GM04503 (cell line): ENCODE measurements at regions not wholly inside any gene's neighbourhood (a gene's known extent, or its start where the extent isn't known, plus 50 kb on each side); places are given as distances from the start of the nearest gene placed in this dataset.

Source experiments
- DNase-seq: peaks from one replicate; pipeline ENCODE4 v3.0.0-alpha.2; 2012; ENCODE audit warnings: low read depth

DNA sequence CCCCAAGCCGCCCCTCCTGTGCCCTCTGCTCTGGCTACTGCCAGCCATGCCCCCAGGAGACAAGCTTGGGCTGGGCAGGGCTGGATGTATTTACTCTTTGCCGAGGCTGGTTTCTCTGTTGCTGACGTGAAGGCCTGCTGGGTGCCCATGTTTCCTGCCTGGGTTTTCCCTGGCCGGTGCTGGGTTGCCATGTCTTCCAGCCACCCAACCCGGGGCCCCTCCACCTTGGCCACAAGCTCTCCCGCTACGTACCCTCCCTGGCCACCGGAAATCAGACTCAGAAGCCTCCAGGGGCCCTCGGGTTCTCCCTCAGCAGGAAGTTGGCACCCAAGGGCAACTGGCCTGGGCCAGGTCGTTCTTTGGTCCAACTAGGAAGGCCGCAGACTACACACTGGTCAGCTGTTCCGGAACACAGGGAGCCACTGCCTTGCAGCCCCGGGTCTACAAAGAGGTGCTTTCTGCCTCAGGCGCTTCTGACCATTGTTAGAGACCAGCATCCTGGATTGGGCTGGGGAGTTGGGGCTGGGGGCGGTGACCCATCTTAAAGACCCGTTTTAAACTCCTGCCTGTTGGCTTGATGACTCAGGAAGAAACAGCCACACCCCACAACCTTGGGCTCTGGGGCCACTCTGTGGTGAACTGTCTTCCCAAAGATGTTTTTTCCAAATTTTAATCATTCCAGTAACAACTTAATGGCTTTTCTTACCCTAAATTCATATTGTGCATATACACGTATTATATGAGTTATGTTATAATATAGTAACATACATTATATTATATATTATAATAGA lies 71.2 kb upstream of the RUNX3 start:
- DNase-seq: no peak

DNA sequence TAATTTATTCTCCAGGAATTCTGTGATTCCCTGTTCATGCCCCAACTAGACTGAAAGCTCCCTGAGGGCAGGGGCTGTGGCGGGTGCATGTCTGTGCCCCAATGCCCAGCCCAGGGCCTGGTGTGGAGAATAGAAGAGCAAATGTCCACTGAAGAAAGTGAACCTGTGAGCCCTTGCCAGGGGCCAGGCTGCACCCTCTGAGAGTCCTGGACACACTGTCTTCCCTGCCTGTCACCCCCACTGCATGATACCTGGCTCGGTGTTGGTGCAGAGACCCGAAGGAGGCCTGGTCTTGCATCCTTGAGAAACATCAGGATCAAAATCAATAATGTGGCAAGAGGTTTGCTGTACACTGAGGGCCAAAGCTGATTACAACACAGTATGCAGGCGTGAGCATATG lies 69.8 kb upstream of the RUNX3 start:
- no peak for DNase-seq

DNA sequence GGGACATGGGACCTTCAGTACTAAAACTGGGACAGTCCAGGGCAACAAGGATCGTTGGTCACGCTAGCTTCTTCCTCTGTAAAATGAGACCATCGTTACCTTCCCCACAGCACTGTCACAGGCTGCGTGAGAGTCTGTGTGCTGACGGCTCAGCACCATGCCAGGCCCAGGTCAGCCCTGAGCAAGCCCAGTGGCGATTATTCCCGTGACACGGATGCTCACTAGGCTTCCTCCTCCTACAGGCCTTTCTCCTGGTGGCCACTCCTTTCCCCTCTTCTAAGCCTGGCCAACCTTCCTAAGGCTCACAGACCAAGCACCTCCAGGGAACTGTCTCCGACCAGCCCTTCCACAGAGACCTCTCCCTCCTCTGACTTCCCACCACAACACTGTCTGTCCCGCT lies 69.3 kb upstream of the RUNX3 start:
- no peak for DNase-seq

DNA sequence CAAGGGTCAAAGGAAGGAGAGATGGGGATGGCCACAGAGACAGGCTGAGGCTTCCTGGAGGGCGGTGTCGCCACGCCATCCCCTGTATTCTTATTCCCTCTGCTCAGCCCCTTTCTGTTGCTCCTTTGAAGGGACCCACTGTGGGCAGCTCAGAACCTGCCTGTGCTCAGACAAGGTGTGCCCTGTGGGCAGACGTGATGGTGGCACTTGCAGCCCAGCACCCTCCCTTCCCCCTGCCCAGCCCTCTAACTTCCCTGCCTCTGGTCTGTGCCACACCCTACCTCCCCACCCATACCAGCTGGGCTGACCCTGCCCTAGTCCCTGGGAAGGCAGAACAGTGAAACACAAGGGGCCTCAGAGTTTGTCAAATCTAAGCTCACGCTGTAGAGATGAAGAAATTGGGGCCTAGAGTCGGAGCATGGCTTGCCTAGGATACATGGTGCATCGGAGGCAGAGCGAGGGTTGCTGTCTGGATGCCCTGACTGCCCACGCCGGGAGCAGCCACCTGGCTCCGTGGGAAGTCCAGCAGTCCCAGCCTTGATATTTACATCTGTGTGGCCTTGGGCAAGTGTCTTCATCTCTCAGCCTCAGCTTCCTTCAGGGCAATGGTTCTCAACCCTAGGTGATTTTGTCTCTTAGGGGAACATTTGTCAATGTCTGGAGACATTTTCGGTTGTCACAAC lies 68.6 kb upstream of the RUNX3 start:
- no peak for DNase-seq

DNA sequence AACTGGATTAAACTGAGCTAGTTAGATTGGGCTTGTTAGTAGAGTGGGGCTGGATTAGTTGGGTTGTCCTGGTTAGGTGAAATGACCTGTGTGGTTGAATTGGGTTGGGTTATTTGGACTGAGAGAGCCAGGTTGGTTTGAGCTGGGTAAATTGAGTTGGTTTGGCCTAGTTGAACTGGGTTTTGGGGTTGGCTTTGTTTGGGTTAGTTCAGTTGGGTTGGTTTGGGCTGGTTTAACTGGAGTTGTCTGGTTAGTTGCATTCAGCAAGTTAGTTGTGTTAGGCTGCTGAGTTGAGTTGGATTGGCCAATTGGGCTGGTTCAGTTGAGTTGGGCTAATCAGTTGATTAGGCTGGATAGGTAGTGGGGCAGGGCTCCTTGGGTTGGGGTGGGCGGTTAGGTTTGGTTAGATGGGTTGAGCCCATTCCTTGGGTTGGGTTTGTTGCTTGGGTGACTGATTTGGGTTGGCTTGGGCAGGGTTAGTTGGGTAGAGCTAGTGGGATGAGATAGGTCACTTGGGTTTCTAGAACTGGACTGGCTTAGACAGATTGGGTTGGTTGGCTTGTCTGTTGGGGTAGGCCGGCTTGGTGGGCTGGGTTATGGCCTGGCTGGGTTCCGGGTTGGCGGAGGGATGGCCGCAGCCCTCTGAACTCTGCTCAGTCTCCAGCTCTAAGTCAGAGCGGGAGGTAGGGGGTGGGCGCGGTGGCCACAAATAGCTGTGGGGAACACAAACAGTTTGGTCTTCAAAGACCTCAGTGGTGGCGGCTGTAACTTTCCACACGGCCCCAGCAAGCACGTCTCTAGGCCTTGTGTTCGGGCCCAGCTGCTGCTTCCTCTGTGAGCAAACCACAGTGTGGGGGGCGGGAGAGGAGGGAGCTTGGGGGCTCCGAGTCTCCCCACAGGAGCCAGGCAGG lies 67.2 kb upstream of the RUNX3 start:
- DNase-seq: no peak

DNA sequence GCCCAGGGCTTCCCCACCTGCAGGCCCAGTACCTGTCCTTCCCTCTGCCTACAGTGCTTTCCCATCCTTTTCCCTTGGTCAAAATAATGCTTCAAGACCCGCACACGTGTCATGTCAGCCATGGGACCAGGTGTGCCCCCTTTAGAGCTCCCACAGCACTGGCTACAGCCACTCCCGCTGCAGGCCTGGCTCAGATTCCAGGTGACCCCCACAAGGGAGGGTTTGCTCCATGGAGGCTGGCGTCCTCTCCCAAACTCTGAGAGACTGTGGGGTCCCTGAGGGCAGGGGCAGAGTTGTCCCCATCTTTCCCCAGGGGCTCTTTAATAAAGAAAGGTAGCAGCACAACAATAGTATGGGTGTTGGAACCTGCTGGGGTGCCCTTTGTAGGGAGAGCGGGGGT lies 66.4 kb upstream of the RUNX3 start:
- DNase-seq: no peak

DNA sequence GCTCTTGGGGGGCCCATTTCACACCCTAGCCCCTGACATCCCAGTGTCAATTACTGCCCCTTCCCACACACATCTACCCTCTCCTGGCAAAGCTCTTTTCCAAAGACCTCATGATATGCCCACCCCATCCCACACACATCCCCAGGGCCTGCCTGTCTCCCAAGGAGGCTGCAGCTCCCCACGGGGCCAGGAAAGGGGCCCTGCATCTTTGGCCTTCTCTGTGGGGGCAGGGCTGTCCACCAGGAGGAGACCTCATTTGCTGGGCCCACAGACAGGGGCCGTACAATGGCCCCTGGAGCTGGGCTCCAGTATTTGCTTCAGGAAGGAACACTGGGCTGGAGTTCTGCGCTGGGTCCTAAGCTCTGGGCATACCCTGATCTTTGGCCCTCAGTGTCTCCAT lies 65.6 kb upstream of the RUNX3 start:
- DNase-seq: no peak

DNA sequence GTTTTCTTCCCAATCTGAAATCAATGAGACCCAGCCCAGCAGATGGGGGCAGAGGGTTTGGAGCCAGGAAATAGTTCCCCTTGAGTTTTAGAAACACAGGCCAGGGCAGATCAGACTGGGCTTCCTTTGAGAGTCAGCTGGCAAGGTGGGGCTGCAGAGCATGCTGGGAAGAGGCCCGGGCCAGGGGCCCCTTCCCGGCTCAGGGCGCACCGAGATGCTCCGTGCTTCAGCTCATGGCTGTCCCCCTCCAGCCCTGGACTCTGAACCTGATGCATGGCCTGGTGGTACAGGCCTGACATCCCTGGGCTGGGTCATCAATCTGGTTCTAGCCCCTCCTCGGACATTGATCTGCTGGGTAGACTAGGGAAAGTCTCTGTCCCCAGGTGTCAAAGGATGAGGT lies 65.1 kb upstream of the RUNX3 start:
- no peak for DNase-seq

DNA sequence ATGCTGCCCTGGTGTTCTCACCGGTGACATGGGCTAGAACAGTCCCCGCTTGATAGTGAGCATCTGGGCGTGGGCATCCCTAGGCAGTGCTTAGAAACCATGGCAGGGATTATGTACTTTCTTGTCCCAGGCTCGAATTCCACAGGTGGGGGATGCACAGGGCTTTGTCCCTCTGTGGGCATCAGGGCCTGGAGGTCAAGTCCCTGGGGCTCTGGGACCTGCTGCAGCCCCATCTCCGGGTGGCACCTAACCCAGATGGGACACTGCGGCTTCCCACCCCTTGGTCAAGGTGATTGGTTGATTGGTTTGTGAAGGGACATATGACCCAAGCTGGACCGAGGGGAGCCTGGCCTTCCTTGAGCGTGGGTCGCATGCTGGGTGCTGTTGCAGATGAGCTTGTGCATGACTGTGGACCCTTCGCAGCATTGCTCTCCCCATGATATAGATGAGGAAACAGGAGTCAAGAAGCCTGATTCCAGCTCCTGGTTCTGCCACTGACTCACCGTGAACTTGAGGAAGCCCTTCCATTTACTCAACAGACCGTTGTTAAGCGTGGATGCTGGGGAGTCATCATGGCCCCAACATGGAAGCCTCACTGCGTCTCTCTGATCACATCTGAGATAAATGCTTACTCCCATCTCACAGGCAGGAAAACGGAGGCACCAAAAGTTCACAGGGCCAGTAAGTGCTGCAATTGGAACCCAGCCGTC lies 64.0 kb upstream of the RUNX3 start:
- DNase-seq: no peak

DNA sequence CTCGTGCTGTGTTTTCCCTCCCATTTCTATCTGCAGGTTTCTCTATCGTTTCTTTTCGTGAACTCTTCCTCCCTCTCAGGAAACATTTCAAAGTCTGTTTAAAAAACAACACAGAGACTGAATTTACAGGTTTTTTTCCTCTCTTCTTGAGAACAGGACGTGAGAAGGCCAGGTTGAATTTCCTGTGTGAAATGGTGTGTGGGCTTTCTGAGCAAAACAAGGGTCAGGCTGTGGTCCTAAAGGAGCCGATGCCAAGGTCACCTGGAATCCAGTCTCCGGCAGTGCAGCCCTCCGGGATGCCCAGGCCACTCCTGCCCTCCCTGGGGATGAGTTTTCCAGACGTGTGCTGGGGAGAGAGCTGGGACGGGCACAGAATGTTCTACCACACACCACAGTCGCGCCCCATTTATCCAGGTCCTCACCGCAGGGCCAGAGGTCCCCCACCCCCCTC lies 62.7 kb upstream of the RUNX3 start:
- DNase-seq: no peak

DNA sequence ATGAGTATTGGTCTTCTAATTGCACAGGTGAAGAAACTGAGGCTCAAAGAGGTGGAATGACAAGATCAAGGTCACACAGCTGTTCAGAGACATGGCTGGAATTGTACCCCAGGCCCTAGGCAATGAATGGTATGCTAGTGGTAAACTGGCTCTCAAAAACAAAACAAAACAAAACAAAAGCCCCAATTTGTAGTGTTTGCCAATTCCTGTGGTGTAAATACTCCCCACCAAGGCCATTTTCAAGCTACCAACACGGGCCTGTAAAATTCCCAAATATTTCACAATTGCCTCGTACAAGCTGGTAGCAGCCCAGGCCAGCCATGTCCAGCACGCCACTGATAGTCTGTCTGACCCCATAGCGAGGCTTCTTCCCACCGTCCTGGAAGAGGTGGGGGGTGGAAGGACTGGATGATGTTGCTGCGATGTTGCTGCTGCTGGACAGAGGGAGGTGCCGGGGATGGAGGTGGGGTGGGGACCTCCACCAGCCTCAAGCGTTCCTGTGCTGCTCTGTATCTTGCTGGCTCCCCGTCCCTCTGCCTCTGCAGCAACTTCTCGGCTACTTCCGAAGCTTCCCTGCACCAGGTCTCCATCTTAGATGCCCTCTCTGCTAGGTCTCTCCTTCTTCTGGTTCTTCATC lies 62.2 kb upstream of the RUNX3 start:
- DNase-seq: no peak

DNA sequence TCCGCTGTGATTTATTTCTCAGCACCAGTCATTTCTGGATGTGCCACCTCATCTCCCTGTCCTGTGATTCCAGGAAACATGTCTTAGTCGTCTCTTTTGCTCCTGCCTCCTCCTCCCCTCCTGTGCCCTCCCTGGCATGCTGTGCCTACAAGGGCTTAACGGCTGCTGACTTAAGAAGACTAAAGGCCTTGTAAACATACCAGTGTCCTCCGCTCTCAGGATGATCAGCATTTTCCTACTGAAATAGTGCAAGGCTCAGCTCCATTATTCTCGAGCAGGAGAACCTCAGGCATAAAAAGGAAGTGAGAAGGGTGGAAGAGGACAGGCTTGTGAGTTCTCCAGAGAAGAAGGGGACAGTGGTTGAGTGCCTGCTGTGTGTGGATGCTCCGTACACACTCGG lies 61.6 kb upstream of the RUNX3 start:
- DNase-seq: no peak

DNA sequence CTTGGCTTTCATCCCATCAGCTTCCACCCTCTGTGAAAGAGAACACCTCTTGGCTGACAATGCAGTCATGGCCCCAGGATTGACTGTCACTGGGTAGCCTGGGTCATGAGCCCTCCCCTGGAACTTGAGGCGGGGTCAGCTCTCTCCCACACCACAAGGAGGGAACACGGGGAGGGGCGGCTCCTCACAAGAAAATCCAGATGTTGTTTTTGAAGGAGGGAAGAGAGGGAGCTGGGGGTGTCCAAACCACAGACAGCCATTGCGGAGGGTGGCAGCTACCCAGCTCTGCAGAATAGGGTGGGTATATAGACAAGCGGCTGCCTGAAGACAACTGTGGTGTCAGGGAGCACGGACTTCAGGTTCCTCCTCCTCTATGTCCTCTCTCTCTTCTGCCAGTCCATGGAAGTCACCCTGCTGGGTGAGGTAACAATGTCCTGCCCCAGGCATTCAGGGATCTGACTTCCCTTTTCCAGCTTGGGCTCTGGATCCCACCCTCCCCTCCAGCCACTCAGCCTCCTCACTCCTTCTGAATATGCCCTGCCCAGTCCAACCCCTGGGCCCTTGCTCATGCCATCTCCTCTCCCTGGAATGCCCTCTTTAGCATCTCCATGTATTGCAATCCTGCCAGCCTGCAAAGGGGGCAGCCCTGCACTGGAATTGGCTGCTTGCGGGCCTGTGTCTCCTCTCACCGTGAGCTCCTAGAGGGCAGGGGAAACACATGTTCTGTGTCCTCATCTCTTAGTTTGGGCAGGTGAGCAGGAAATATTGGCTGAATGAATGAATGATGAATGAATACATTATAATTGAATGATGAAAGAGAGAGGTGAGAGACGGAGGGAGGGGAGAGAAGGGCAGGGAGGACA lies 60.9 kb upstream of the RUNX3 start:
- no peak for DNase-seq

DNA sequence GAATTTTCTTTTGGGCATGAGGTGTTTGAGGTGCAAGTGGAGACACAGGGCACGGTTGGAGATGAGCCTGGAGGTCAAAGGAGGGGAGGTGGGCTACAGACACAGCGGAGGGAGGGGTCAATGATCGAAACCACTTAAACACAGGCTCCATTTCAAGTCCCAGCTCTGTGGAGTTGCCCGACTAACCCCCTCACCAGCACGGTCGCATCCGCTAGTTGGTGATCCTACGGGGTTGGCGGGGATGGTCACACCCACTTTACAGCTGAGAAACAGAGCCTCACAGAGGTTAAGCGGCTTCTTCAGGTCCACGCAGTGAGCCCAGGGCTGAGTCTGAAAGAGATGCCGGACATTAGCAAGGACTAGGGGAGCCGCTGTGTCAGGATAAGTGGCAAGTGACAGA lies 60.1 kb upstream of the RUNX3 start:
- DNase-seq: no peak

DNA sequence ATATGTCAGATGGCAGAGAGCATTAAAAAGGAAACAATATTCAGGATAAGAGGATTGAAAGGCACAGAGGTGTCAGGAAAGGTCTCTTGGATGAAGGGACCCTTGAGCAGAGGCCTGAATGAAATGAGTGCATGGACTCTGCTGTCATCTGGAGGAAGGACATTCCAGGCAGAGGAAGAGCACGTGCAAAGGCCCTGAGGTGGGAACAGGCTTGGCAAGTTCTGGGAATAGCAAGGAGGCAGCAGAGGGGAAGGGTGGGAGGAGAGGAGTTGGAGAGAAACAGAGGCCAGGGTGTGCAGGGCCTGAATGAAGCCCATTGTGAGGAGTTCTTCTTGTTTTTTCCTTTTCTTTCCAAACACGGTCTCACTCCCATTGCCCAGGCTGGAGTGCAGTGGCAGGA lies 59.0 kb upstream of the RUNX3 start:
- no peak for DNase-seq

DNA sequence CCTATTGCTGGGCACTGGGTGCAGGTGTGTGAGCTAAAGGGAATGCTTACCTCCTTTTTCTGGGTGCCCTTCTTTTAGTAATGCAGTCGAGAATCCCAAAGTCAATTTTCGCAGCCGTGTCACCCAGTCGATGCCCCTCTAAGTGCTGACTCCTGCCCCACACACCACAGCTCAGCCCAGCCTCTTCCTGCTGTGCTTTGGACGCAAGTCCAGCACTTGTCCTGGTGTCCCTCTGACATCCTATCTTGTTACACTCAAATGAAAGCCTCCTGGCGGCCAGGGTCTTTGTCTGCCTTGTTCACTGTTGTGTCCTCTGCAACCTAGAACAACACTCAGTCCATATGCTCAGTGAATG lies 58.5 kb upstream of the RUNX3 start:
- no peak for DNase-seq

DNA sequence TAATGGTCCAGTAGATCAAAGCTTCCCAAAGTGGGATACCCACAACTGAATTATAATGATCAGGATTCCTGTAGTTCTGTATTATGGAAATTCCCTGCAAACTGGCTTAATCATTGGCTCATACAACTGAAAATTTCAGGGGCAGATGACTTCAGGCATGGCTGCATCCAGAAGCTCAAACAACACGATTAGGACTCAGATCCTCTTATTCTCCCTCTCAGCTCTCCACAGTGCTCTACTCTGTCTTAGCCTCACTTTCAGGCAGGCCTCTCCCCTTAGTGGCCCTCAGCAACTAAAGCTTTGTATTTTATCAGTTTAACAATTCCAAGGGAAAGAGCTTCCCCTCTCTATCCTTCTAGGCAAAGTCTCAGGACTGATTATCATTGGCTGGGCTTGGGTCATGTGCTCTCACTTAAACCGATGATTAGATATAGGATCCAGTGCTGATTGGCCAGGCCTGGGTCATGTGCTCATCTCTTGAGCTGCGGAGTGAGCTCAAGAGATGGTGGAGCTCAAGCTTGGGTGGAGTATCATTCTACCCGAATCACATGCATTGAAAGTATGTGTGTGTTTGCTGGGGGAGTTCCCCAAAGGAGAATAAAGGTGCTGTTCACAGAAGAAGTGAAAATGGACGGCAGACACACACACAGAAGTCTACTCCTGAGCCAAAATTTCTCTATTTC lies 57.9 kb upstream of the RUNX3 start:
- DNase-seq: no peak

DNA sequence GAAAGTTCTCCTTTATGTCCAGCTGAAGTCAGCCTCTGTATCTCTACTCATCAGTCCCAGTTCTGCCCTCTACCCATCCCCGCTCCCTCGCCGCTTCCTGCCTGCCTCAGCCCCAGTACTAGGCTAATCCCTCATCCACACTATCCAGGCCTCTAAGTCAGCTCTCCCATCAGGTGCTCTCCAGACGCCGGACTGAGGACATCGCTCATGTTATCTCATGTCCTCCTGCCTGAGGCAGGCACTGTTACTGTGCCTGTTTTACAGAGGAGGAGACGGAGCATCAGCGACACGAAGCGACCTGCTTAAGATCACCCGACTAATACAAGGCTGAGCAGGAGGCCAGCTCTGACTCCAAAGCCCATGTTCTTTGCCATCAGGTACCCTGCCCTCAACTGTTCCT lies 57.3 kb upstream of the RUNX3 start:
- no peak for DNase-seq

DNA sequence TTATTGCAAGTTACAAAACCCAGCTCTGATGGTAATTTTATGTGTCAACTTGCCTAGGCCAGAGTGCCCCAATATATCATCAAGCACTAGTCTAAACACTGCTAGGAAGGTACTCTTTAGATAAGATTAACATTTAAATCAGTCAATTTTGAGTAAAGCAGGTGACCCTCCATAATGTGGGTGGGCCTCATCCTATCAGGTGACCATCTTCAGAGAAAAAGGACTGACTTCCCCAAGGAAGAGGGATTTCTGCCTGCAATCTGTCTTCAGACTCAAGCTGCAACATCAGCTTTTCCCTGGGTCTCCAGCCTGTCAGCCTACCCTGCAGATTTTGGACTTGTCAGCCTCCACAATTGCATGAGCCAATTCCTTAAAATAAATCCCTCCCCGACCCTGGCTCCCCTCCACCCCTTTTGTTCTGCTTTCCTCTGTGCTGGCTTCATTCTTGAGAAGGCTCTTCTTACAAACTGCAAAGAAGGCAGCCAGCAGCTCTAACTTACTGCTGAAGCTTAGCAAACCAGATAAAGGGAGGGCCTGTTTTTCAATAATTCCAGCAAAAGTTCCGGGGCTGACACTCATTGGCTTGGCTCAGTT lies 56.4 kb upstream of the RUNX3 start:
- DNase-seq: no peak

DNA sequence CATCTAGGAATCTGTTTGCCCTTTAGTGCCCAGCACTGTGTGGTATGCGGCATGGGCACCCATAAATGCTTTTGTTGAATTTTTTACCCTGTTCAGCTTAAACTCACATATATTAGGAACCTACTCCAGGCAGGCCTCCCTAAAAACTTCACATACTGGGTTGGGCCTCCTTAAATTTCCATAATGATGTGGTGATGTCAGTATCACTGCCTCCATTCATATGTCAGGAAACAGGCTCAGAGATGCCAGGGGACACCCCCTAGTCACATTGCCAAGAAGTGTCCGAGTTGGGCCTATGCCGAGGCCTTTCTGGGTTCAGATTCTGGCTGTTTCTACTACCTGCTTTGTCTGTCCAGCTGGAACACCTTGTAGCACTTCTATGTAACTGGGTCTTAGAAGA lies 55.7 kb upstream of the RUNX3 start:
- DNase-seq: no peak
